ENCODE measurements at regions not wholly inside any gene's neighbourhood (a gene's known extent, or its start where the extent isn't known, plus 50 kb on each side); places are given as distances from the start of the nearest gene placed in this dataset.

GRCh38 chr18:50444539-50444938 lies 69.7 kb downstream of the SKA1 start:
- DNase-seq, result no peak

GRCh38 chr18:50446629-50447028 lies 71.8 kb downstream of the SKA1 start:
- no peak for DNase-seq

- no peak for DNase-seq
Observed at GRCh38 chr18:50447102-50447741, 72.4 kb downstream of the SKA1 start.

GRCh38 chr18:50447952-50448351 lies 73.1 kb downstream of the SKA1 start:
- DNase-seq, result no peak

GRCh38 chr18:50451100-50451842 lies 76.4 kb downstream of the SKA1 start:
- no peak for DNase-seq

GRCh38 chr18:50453014-50453680 lies 78.3 kb downstream of the SKA1 start:
- no peak for DNase-seq

GRCh38 chr18:50453732-50454131 lies 78.9 kb downstream of the SKA1 start:
- DNase-seq, result no peak

- DNase-seq, result no peak
Observed at GRCh38 chr18:50454387-50454988, 79.6 kb downstream of the SKA1 start.

GRCh38 chr18:50456285-50456684 lies 81.4 kb downstream of the SKA1 start:
- DNase-seq, result no peak

GRCh38 chr18:50457639-50458038 lies 82.8 kb downstream of the SKA1 start:
- DNase-seq, result no peak

- DNase-seq, result no peak
Observed at GRCh38 chr18:50458366-50458765, 83.5 kb downstream of the SKA1 start.

- no peak for DNase-seq
Observed at GRCh38 chr18:50458796-50459195, 84.0 kb downstream of the SKA1 start.

- DNase-seq, result no peak
Observed at GRCh38 chr18:50460062-50460461, 85.2 kb downstream of the SKA1 start.

GRCh38 chr18:50460716-50461115 lies 85.9 kb downstream of the SKA1 start:
- no peak for DNase-seq

GRCh38 chr18:50461251-50461650 lies 86.4 kb downstream of the SKA1 start:
- no peak for DNase-seq

- no peak for DNase-seq
Observed at GRCh38 chr18:50465211-50466153, 90.6 kb downstream of the SKA1 start.

GRCh38 chr18:50466634-50467033 lies 91.8 kb downstream of the SKA1 start:
- DNase-seq, result peak; percentile 1

GRCh38 chr18:50468807-50469206 lies 91.1 kb upstream of the MAPK4 start:
- no peak for DNase-seq

GRCh38 chr18:50469380-50469781 lies 90.5 kb upstream of the MAPK4 start:
- no peak for DNase-seq

GRCh38 chr18:50472941-50473340 lies 86.9 kb upstream of the MAPK4 start:
- DNase-seq, result no peak

GRCh38 chr18:50473881-50474280 lies 86.0 kb upstream of the MAPK4 start:
- DNase-seq, result no peak

GRCh38 chr18:50475538-50476193 lies 84.2 kb upstream of the MAPK4 start:
- DNase-seq, result no peak

All from NCI-H226 (cell line).